Ureter (tissue), 1 donor: ENCODE measurements at regions not wholly inside any gene's neighbourhood (a gene's known extent, or its start where the extent isn't known, plus 50 kb on each side); places are given as distances from the start of the nearest gene placed in this dataset.
"Not testable (repeated sequence)": the region's sequence is repeated elsewhere in the genome, so short reads cannot be mapped to it uniquely, and the experiment has no call there.

Experiments
- DNase-seq: peaks from one replicate; pipeline ENCODE4 v3.0.0-alpha.2; 2020; ENCODE audit warnings: low spot score
- donor health status: DM: yes; HTN: yes; CAD: no.

DNA sequence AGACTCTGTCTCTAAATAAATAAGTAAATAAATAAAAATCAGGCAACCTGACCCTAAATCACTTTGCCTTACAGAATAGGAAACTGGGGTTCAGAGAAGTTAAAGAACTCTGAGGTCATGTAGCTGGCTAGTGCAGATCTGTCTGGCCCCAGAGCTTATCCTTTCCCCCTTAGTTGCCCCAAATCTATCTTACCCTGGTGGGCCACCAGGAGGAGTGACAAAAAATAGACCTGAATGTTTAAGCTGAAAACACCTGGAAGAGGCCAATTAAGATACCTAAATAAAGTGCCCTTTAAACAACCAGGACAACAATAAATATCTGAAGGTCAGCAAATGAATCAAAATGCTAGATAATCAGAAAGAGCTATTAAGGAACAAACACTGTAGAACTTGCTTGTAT is 59.7 kb downstream of the TEX35 start:
- DNase-seq: no peak

DNA sequence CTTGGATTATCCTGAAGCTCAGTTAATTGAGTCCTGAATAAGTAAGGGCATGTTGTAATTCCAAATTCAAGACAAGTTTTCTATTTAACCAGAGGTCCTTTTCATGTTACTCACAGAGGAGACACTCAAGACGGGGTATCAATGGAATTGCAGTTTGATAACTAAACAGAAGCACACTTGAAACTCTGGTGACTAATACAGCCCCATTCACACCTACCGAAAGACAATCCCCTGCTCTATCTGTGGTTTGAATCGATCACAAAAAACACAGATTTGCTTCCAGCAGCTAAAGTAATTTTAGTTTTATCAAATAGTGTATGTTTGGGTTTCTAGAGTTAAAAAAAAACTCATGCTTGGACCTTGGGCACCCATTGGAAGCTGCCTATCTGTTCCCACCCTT is 60.4 kb downstream of the TEX35 start:
- DNase-seq: no peak

- DNase-seq: no peak
Observed at GRCh38 chr1:178574345-178574744, 61.4 kb downstream of the TEX35 start.

- no peak for DNase-seq
Observed at GRCh38 chr1:178575611-178576361, 62.9 kb downstream of the TEX35 start.

- no peak for DNase-seq
Observed at GRCh38 chr1:178576841-178577240, 63.9 kb downstream of the TEX35 start.

DNA sequence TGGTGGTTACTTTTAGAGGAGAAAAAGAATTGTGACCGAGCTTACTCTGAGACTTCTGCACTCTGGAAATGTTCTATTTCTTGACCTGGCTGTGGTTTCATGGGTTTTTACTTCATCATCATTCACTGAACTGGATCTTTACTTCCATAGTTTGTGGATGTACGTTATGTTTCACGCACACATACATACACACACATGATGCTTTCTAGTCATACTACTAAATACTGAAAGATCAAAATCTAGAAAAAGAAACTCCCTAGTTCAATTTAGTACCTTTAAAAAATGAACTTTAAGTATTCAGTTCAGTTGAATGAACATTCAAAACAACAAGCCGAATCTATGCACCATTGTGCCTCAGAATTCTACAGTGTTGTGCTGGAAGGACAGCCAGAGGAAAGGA is 65.0 kb downstream of the TEX35 start:
- no peak for DNase-seq

DNA sequence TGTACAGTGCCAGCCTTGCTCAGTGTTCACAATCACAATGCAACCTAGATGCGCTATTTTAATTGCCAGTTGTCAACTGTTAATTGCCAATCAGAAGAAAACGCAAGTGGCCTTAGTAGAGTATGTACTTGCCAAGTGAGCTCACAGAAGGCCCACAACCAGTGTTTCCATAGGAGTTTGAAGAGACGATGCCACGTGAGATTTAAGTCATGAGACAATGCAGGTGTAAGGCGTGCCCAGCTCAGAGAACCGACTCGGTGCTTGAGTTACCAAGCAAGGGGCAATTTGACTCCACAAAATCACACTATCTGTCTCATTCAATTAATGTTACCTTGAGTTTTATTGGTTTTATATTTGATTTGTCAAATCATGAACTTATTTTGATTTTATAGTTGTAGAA is 65.6 kb downstream of the TEX35 start:
- no peak for DNase-seq

- no peak for DNase-seq
Observed at GRCh38 chr1:178579095-178579494, 66.2 kb downstream of the TEX35 start.

- DNase-seq: no peak
Observed at GRCh38 chr1:178579562-178579961, 66.7 kb downstream of the TEX35 start.

DNA sequence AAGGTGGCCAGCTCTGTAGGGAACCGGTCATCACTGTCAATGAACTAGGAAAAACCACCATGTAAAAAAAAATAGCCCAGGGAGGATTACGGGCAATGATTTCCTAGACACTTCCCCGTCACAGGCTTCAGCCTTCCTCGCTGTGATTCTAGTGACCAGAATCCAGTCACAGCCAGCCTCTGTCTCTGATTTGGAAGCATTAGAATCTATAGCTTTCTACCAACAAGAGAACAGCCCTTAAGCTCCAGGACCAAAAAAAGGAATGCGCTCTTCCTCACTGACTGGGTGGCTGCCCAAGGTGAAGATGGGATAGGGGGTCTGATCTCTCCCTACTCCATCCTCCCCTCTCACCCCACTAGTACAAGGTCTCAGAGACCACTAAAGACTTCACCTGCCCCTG is 67.2 kb downstream of the TEX35 start:
- DNase-seq: no peak

GRCh38 chr1:178580876-178581275 is 68.0 kb downstream of the TEX35 start:
- no peak for DNase-seq

DNA sequence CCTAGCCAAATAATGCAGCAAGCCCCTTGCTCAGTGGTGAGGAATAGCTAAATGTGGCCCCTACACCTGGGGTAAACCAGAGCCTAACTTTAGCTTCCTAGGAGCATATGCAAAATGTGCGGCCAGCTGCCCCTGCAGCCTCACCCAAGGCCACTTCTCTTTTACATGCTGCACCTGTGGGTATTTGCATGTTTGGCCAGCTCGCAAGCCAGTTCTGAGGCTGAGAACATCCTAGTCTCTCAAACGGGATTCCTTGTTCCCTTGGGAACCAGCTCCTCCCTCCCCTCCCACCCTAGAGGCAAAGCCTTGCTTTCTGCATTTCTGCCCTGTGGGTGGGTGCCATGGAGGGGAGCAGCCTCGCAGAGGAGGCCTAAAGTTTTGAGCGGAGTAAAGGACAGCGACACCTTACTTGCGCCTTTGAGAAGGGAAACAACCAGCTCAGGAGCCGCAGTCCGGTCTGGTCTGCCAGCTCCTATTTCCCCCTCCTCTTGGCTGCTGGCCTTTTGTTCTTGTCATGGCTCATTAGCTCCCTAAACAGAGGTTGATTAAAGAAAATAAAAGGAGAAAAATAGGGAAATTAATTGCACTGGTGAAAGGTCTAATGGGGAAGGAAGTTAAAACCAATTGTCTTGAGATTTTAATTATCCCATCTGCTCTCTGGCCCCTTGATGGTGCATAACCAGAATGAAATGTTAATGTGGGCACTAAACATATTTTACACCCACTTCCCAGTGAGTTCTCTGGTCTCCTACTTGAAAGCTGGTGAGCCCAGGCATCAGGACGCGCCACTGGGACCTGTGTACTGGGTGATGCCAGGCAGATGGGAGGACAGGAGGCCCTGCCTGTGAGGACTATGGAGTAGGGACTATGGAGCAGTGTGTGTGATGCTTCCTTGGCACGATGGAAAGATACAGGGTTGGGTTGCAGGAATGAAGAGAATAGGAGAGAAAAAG is 68.7 kb downstream of the TEX35 start:
- DNase-seq: no peak

DNA sequence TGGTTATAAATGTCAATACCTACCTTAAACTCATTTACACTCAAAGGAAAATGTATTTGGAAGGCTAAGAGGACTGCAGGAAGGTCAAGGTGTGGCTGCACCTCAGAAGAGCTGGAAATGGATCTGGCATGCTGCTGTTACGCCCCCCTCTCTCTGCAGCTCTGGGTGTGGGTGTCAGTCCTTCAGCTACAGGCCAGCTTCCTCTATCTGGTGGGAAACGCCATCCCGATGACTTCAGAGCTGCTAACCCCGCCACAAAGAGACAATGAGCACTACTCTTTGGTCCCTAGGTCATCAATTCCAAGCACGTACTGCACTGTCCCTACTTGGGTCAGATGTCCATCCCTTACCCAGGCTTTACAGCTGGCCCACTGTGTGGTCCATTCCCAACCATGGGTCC is 74.2 kb downstream of the TEX35 start:
- DNase-seq: no peak

GRCh38 chr1:178587975-178588374 is 75.1 kb downstream of the TEX35 start:
- DNase-seq: no peak

DNA sequence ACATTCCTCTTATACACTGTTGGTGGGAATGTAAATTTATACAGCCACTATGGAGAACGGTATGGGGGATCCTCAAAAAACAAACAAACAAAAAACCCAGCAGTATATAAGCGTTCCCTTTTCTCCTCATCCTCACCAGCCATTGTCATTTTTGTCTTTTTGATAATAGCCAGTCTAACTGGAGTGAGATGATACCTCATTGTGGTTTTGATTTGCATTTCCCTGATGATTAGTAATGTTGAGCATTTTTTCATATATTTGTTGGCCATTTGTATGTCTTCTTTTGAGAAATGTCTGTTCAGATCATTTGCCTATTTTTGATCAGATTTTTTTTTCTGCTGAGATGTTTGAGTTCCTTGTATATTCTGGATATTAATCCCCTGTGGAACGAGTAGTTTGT is 76.1 kb downstream of the TEX35 start:
- DNase-seq: not testable (repeated sequence)

- DNase-seq: not testable (repeated sequence)
Observed at GRCh38 chr1:178591811-178592210, 78.9 kb downstream of the TEX35 start.

DNA sequence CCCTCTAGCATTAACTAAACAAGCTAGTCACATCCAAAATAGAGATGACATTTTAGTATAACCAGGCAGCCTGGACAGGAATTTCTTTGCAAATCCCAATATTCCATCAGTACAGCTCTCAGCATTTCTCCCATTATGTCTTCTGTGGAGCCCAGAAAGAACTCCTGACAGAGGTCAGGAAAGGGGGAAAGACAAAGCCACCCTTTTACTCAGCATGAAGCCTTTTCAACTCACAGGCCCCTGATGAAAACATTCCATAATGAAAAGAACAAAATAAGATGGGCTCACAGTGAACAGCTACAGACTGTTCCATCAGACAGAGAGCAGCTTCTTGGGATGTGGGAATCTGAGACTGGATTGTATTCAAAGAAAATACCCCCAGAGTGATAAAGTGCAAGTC is 80.6 kb downstream of the TEX35 start:
- DNase-seq: no peak

- DNase-seq: no peak
Observed at GRCh38 chr1:178594133-178594532, 81.2 kb downstream of the TEX35 start.

DNA sequence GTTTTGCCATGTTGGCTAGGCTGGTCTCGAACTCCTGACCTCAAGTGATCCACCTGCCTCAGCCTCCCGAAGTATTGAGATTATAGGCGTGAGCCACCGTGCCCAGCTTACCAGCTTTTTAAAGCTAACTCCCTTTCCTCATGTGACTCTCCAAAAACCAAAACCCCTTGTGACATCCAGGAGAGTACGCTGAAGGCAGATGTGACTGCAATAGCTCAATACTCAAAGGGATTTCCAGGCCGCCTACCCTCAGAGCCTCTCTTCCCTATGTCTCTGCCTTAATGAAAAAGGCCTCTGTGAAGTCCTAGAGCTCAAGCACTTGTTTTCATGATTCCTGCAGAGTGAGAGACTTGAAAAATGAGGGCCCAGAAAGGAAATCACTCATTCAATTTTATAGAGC is 82.6 kb downstream of the TEX35 start:
- no peak for DNase-seq

GRCh38 chr1:178599087-178599486 is 86.2 kb downstream of the TEX35 start:
- no peak for DNase-seq

GRCh38 chr1:178599745-178600144 is 86.8 kb downstream of the TEX35 start:
- no peak for DNase-seq

- no peak for DNase-seq
Observed at GRCh38 chr1:178603926-178604325, 91.0 kb downstream of the TEX35 start.

GRCh38 chr1:178606839-178607238 is 93.9 kb downstream of the TEX35 start:
- no peak for DNase-seq
